GM19372 (cell line): ENCODE measurements at regions not wholly inside any gene's neighbourhood (a gene's known extent, or its start where the extent isn't known, plus 50 kb on each side); places are given as distances from the start of the nearest gene placed in this dataset.
"Not testable (repeated sequence)": the region's sequence is repeated elsewhere in the genome, so short reads cannot be mapped to it uniquely, and the experiment has no call there.

Experiments
- ATAC-seq: cut with Tn5 transposase; IDR thresholded peaks from one replicate; pipeline ENCODE4 v1.9.1; 2021; ENCODE audit warnings: mild to moderate bottlenecking, low read depth, moderate library complexity; ENCODE audit not compliant: unreplicated experiment

DNA sequence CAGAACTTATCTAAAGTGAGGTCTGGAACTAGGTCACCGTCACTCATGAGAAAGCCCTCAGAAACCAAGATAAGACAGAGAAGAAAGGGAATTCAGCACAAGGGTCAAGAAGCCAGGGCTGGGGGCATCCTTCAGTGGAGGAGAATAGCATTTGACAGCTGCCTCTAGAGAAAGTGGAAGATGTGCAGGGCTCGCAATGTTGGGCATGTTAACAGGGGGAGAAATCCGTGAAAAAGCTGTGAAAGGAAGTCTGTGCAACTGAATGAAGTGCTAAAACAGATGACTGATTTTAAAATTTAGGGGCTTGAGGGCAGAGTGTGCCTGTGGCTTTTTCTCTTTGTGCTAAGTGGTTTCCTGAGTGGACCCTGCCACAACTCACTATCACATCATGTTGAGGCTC lies 97.7 kb upstream of the IFNG-AS1 start:
- no peak for ATAC-seq

GRCh38 chr12:67892259-67893021 lies 96.8 kb upstream of the IFNG-AS1 start:
- no peak for ATAC-seq

DNA sequence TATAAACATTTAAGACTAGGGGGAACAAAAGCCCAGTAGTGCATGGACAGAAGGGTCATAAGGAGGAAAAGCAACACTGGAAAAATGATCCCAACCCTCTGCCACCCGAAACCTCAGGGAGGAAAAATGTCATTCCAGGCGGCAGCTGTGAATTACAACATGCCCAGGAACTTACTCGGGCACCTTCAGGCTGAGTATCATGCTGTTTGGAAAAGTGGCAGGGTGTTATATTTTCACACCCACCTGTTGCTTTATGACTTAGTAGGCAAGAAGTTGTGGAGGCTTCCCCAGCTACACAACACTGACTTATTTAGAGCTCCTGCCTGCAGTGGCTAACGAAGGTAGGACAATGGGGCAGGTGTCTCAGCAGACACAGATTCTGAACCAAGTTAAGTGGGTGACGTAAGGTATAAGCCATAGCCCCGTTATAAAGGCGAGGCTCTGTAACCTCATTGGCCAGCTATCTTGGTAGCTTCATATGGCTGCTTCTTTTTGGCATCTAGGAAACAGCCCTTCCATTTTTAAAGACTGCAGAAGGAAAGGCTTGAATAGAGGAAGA lies 96.1 kb upstream of the IFNG-AS1 start:
- no peak for ATAC-seq

DNA sequence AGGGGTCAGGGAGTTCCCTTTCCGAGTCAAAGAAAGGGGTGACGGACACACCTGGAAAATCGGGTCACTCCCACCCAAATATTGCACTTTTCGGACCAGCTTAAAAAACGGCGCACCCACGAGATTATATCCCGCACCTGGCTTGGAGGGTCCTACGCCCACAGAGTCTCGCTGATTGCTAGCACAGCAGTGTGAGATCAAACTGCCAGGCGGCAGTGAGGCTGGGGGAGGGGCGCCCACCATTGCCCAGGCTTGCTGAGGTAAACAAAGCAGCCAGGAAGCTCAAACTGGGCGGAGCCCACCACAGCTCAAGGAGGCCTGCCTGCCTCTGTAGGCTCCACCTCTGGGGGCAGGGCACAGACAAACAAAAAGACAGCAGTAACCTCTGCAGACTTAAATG lies 88.8 kb upstream of the IFNG-AS1 start:
- not testable (repeated sequence) for ATAC-seq

GRCh38 chr12:67909091-67909531 lies 80.1 kb upstream of the IFNG-AS1 start:
- no peak for ATAC-seq

DNA sequence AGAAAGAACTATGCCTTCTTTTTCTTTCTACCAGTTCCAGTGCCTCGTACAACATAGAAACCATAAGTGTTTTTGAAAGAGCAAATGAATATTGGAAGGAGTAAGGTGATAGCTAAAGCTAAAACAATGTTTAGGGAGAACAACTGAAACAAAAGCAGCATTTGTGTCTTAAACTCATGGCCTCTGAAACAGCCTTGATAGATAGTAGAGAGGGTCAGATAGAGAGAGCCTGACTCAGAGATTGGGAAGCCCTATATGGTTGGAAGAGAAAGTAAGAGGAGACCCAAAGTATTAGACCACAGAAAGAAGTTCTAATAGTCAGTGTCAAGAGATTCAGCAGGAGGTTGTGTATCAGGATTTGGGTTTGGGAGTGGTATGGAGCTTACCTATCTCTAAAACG lies 79.6 kb upstream of the IFNG-AS1 start:
- no peak for ATAC-seq

- ATAC-seq, result no peak
These were observed 78.6 kb upstream of the IFNG-AS1 start for GRCh38 chr12:67910360-67911274.

GRCh38 chr12:67911275-67911600 lies 78.0 kb upstream of the IFNG-AS1 start:
- ATAC-seq, result no peak

DNA sequence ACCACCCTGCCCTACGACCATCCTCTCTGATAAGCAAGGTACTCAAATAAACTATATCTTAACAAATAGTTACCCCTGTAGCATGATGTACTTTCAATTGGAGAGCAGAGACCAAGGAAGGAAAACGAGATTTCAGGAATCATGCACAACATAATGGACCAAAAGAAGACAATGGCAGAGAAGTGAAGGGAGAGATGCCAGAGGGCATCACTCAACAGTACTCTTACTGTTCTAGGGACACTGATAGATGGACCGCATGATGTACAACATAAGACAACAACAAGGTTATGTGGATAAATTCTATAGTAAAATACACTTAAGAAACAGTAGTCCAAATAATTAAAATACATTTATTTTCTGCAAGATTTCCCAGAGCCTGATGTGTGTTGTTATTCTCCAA lies 77.5 kb upstream of the IFNG-AS1 start:
- ATAC-seq, result no peak

- ATAC-seq, result no peak
These were observed 73.9 kb upstream of the IFNG-AS1 start for GRCh38 chr12:67915335-67915851.

GRCh38 chr12:67916266-67916970 lies 72.8 kb upstream of the IFNG-AS1 start:
- ATAC-seq, result no peak

DNA sequence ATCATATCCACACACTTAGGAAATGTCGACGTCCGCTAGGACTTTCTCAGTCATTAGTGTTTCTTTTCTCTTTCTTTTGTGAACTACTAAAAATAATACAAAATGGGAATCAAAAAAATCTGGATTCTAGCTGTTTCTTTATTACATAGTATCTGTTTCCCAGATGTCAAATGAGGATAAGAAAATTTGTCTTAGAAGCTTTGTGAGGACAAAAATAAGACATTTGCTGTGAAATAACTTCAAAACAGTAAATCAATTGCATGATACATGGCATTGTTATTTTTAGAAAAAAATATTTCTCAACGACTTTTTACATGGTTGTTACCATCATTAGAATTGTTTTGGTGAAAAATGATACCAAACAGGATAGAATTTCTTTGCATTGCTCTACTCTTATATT lies 71.4 kb upstream of the IFNG-AS1 start:
- ATAC-seq, result no peak

- ATAC-seq, result no peak
These were observed 70.8 kb upstream of the IFNG-AS1 start for GRCh38 chr12:67918441-67918840.

- no peak for ATAC-seq
These were observed 69.8 kb upstream of the IFNG-AS1 start for GRCh38 chr12:67919406-67919805.

DNA sequence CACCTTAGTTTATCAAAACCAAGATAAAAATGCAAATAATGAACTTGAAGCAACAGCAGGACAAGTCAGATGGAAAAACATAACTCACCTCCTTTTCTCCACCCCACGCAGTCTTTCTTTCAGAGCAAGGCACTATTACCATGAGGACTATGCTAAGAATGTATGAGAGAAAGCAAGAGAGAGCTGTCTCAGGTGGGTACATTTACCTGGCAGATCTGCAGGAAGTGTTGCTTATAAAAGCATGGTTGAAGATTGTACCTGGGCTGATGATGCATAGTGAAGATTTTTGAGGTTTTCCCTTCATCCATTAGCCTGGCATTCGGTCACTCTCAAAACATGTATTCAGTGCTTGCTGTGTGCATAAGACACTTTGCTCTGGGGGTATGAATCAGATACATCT lies 68.8 kb upstream of the IFNG-AS1 start:
- ATAC-seq, result no peak

DNA sequence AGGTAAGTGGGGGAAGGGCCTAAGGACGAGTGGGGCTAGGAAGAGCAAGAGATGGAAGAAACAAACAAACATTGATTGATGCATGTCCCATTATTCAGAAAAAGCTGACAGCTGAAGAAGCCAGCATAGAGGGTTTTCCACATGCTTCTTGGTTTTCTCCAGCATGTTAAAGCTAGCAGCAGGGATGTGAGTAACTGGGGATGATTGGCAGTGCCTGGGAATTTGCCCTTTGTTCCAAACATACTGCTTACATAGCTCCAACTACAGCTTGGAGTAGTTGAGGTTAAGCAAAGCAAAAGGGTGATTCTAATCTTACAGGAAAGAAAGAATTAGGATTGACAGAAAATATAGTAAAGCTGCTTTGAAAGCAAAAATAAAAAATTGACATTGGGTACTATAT lies 68.0 kb upstream of the IFNG-AS1 start:
- no peak for ATAC-seq

DNA sequence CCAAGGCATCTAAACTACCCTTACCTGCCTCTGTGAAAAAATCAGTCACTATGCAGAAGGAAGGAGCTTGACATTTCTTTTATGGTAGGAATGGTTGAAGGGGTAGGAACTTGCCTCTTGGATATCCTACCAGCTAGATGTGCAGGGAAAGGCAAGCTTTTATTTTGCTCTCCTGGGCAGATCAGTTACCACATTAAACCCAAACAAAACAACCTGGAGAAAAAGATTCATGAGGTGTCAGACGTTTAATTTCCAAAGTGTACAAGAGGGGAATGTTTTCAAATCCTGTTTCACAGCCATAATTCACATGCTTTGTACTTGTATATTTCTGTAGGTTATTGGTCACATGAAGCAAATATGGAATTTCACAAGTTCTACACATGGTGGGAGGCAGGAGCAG lies 67.0 kb upstream of the IFNG-AS1 start:
- no peak for ATAC-seq

GRCh38 chr12:67925077-67925476 lies 64.2 kb upstream of the IFNG-AS1 start:
- ATAC-seq, result no peak

DNA sequence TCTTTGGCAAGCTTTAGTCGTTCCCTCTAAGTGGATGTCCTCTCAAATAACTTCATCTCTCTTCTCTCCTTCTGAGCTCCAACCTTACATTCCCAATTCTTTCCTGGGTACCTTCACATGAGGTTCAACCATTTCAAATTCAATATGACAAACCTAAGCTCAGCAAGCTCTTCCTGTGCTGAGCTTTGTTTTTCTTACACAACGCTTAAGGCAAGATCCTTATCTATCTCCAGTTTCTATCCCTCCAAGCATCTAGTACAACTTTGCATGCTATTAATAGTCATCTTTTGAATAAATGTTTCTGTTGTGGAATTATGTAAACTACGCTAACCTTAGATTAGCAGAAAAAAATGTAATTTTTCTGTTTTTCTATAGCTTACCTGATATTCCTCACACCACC lies 63.7 kb upstream of the IFNG-AS1 start:
- no peak for ATAC-seq

DNA sequence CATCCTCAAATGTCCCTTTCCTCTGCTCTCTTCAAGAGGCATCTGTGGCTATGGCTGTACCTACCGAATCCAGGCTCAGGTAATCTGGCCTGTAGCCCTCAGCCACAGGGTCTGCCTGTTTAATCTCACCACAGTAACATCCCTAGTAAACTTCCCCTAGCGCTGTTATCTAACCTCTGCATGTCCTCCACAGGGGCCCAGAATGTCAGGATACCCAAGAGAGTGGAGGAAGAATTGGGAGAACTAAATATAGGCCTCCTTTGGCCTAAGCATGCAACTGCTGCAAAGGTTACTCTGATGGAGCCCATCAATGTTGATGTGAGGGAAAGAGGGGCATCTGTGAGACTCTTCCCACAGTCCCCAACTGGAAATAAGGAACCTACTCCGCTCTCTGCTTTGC lies 63.2 kb upstream of the IFNG-AS1 start:
- ATAC-seq, result no peak

DNA sequence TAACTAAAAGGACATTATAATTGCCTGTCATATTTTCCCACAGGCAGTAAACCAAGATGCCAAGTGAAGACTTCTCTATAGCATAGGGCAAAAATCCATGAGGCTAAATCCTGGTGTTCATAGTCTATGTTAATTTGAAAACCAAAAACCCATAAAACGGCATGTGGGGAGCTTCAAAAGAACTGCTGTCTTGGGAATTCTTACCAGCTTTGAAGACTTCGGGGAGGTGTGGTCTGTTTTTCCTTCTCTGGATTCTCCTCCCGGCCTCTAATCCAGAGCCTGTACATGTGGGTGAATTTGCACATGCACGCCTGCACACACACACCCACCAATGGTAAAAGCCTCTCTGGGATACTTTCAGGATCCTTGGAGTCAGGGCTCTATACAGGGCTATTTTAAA lies 61.9 kb upstream of the IFNG-AS1 start:
- no peak for ATAC-seq
